GM12878 (cell line): ENCODE measurements at regions not wholly inside any gene's neighbourhood (a gene's known extent, or its start where the extent isn't known, plus 50 kb on each side); places are given as distances from the start of the nearest gene placed in this dataset.

Experiments used
- ATAC-seq: fragments of 200-7000 bp; cut with Tn5 transposase; 3 replicates; pipeline ENCODE4 v1.9.1; 2020; ENCODE audit warnings: mild to moderate bottlenecking, moderate library complexity
- BruUV-seq: library from RNA; stranded (reverse); fragments of 400-500 nt; replicated peaks from 2 replicates; lab custom pipeline; 2021; lab: Mats Ljungman, UMichigan
- CTCF ChIA-PET: fragments of 300-600 bp; sonication (Branson Sonifier 250); formaldehyde crosslinking; extraction: SDS; loops from one replicate; lab custom pipeline; 2021; ENCODE audit warnings: inconsistent platforms; lab: Yijun Ruan, JAX
- POLR2A ChIA-PET: fragments of 350-600 bp; formaldehyde crosslinking; extraction: SDS; loops from one replicate; lab custom pipeline; 2021; ENCODE audit warnings: inconsistent platforms; lab: Charles Lee
- RAD21 ChIA-PET: fragments of 300-600 bp; sonication (Branson Sonifier 250); formaldehyde crosslinking; loops from one replicate; lab custom pipeline; 2023; ENCODE audit warnings: antibody characterized with exemption; ENCODE audit not compliant: unreplicated experiment; lab: Charles Lee
- SMC1A ChIA-PET: fragments of 300-600 bp; sonication (Branson Sonifier 250); formaldehyde crosslinking; loops from one replicate; lab custom pipeline; 2023; ENCODE audit not compliant: unreplicated experiment, uncharacterized antibody; lab: Charles Lee
- DNase-seq: peaks from one replicate; pipeline ENCODE4 v3.0.0-alpha.2; 2011; ENCODE audit warnings: low read depth, low spot score
- FAIRE-seq: peaks from 3 replicates; lab custom pipeline; 2011; peaks lifted over from hg19 to GRCh38; lab: Jason Lieb, UNC
- H2AFZ ChIP-seq: 2 replicates; pipeline ENCODE4 v1.6.0; 2011; ENCODE audit warnings: low read depth, low read length, control low read depth; ENCODE audit not compliant: control insufficient read depth
- H3K27ac ChIP-seq: 2 replicates; pipeline ENCODE4 v1.5.1; 2011; ENCODE audit warnings: control low read depth; ENCODE audit not compliant: control insufficient read depth, insufficient read depth
- H3K27me3 ChIP-seq, 2 experiments: replicated peaks in 1 of 2; 2 replicates each; pipeline versions ENCODE4 v1.6.0 to v1.6.1; 2011; ENCODE audit warnings: low read length in 1 of 2; ENCODE audit not compliant: control insufficient read depth in 2 of 2, insufficient read depth in 2 of 2
- H3K36me3 ChIP-seq, 2 experiments: 2 replicates each; pipeline ENCODE4 v1.5.1; 2011; ENCODE audit warnings: low read length in 1 of 2; ENCODE audit not compliant: control insufficient read depth in 2 of 2, insufficient read depth in 2 of 2
- H3K4me1 ChIP-seq: 2 replicates; pipeline ENCODE4 v1.6.1; 2011; ENCODE audit warnings: mild to moderate bottlenecking, low read length, moderate library complexity, mixed read lengths; ENCODE audit not compliant: control insufficient read depth, insufficient read depth
- H3K4me2 ChIP-seq: 2 replicates; pipeline ENCODE4 v1.6.0; 2011; ENCODE audit warnings: control low read depth; ENCODE audit not compliant: control insufficient read depth, insufficient read depth
- H3K4me3 ChIP-seq: fragments of 200-600 bp; sonication (generic); 2 replicates; pipeline ENCODE4 v1.5.1; 2016
- H3K79me2 ChIP-seq: 2 replicates; pipeline ENCODE4 v1.6.0; 2011; ENCODE audit warnings: low read length; ENCODE audit not compliant: control insufficient read depth, insufficient read depth
- H3K9ac ChIP-seq: 2 replicates; pipeline ENCODE4 v1.8.0; 2011; ENCODE audit warnings: low read length, control low read depth, mixed read lengths; ENCODE audit not compliant: control insufficient read depth, insufficient read depth
- H3K9me3 ChIP-seq: replicated peaks from 3 replicates; pipeline ENCODE4 v1.5.1; 2011; ENCODE audit warnings: mild to moderate bottlenecking, low read length; ENCODE audit not compliant: control insufficient read depth, insufficient read depth
- H4K20me1 ChIP-seq: 2 replicates; pipeline ENCODE4 v1.6.0; 2011; ENCODE audit not compliant: control insufficient read depth, insufficient read depth
- ATF3 ChIP-seq: IDR thresholded peaks from 2 replicates; pipeline ENCODE4 v1.6.1; 2011; ENCODE audit warnings: low read depth, mild to moderate bottlenecking, low read length, moderate library complexity, borderline replicate concordance; ENCODE audit errors: extremely low read depth
- CBX3 ChIP-seq: fragments of 200-600 bp; sonication (generic); IDR thresholded peaks from 2 replicates; pipeline ENCODE4 v1.6.1; 2016; ENCODE audit warnings: low read depth, borderline replicate concordance
- EP300 ChIP-seq, 2 experiments: fragments of 150-350 bp in 1 of 2; IDR thresholded peaks; 2 replicates each; pipeline ENCODE4 v1.6.1; 2011 to 2012; ENCODE audit warnings: low read depth in 2 of 2, low read length in 2 of 2, borderline replicate concordance in 1 of 2, improper control_type of control experiment in 1 of 2, inconsistent platforms in 1 of 2; ENCODE audit not compliant: control insufficient read depth in 1 of 2
- POLR2A ChIP-seq: IDR thresholded peaks from 2 replicates; pipeline ENCODE4 v1.6.1; 2011; ENCODE audit warnings: low read depth, mild to moderate bottlenecking, low read length
- SRF ChIP-seq, 2 experiments: IDR thresholded peaks; 2 replicates each; pipeline ENCODE4 v1.6.1; 2011; ENCODE audit warnings: low read depth in 2 of 2, low read length in 2 of 2, mild to moderate bottlenecking in 1 of 2, moderate library complexity in 1 of 2
- TBL1XR1 ChIP-seq: IDR thresholded peaks from 2 replicates; pipeline ENCODE4 v1.6.1; 2012; ENCODE audit warnings: low read depth, low read length, improper control_type of control experiment
- ZBED1 ChIP-seq: IDR thresholded peaks from 2 replicates; pipeline ENCODE4 v1.6.1; 2016; ENCODE audit warnings: borderline replicate concordance
- ZBTB4 ChIP-seq: fragments of 450-650 bp; formaldehyde crosslinking; IDR thresholded peaks from 2 replicates; pipeline ENCODE4 v1.4.0; 2022; ENCODE audit warnings: mild to moderate bottlenecking, moderate library complexity
- ZNF622 ChIP-seq: fragments of 450-650 bp; IDR thresholded peaks from 2 replicates; pipeline ENCODE4 v1.6.1; 2017; ENCODE audit warnings: mild to moderate bottlenecking, inconsistent platforms
- WGBS: methylation state at CpG from one replicate; pipeline ENCODE4 v1.1.6; 2016; ENCODE audit warnings: low lambda C conversion rate; ENCODE audit not compliant: insufficient replicate concordance, insufficient coverage; ENCODE audit errors: missing lambda C conversion rate; 5-methylcytosine and 5-hydroxymethylcytosine counted together
- in situ Hi-C: fragments of 300-500 bp; cut with MboI; formaldehyde crosslinking; loops from 9 replicates; pipeline ENCODE4 v1.14.3; 2018; ENCODE audit warnings: mixed read lengths
- intact Hi-C: fragments of 100-400 bp; cut with micrococcal nuclease; formaldehyde crosslinking; loops from one replicate; pipeline ENCODE4 v1.14.2; 2022; ENCODE audit not compliant: unreplicated experiment

GRCh38 chr22:34975721-34976120 is 90.2 kb upstream of the ISX start:
- no peak overlapping the region for H3K4me3 ChIP-seq
- ChIA-PET POLR2A (no interaction called here), SMC1A (interaction anchor here (1.0 to 1.3 kb wide), 2 partner anchors 11 to 18 kb away, joined by 3 read pairs; no protein-coding TSS in a partner anchor), RAD21 (no interaction called here), CTCF (no interaction called here)
- in situ Hi-C loops = no loop called here
- intact Hi-C loops = no loop called here
- H3K36me3 ChIP-seq = no peaks in the 10 kb centered on the region
- WGBS = 0% methylated on average over 1 of the region's 1 CpG
- no peaks in the 10 kb centered on the region for H3K4me1 ChIP-seq
- H3K27me3 ChIP-seq = no peaks in the 10 kb centered on the region
- no peak overlapping the region for H3K27ac ChIP-seq
- no peak for FAIRE-seq
- H2AFZ ChIP-seq = no peak overlapping the region
- H3K79me2 ChIP-seq = no peaks in the 10 kb centered on the region
- H4K20me1 ChIP-seq = no peaks in the 10 kb centered on the region
- no peaks in the 10 kb centered on the region; the same call in 2 of the 3 replicates for H3K9me3 ChIP-seq
- DNase-seq = no peak
- no peak for ATAC-seq
- no peak overlapping the region for H3K4me2 ChIP-seq
- no peak for TF ChIP-seq SRF (IDR thresholded peaks at IDR 0.05; ENCODE audit: low read depth in 2 of 2, low read length in 2 of 2)
- TF ChIP-seq ZBTB4 (CRISPR knock-in tag) = no peak
- no peak for TF ChIP-seq EP300 (IDR thresholded peaks at IDR 0.05; ENCODE audit: borderline replicate concordance in 1 of 2, control insufficient read depth in 1 of 2, low read depth in 2 of 2, low read length in 2 of 2)
- no peak for TF ChIP-seq ZNF622
- no peak for TF ChIP-seq CBX3
- TF ChIP-seq POLR2A = no peak
- TF ChIP-seq TBL1XR1 = no peak
- no peak for TF ChIP-seq ATF3
- no peak for TF ChIP-seq ZBED1
- no TSS peak for BruUV-seq
- H3K9ac ChIP-seq = no peak overlapping the region
